ENCODE measurements at regions not wholly inside any gene's neighbourhood (a gene's known extent, or its start where the extent isn't known, plus 50 kb on each side); places are given as distances from the start of the nearest gene placed in this dataset.

DNA sequence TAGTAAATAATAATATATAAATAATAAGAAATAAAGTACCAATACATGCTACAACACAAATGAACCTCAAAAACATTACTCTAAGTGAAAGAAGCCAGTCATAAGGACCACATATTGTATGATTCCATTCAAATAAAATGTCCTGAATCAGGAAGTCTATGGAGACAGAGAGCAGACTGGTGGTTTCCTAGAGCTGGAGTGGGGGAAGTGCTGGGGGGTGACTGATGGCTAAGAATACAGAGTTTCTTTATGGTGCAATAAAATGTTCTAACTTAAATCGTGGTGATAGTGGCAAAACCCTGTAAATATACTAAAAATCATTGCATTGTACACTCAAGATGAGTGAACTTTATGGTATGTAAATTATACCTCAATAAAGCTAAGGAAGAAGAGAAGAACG, 376.5 kb downstream of the BUD13 start:
- no peak overlapping the region for H3K27ac ChIP-seq
- TF ChIP-seq, protein P1, sequence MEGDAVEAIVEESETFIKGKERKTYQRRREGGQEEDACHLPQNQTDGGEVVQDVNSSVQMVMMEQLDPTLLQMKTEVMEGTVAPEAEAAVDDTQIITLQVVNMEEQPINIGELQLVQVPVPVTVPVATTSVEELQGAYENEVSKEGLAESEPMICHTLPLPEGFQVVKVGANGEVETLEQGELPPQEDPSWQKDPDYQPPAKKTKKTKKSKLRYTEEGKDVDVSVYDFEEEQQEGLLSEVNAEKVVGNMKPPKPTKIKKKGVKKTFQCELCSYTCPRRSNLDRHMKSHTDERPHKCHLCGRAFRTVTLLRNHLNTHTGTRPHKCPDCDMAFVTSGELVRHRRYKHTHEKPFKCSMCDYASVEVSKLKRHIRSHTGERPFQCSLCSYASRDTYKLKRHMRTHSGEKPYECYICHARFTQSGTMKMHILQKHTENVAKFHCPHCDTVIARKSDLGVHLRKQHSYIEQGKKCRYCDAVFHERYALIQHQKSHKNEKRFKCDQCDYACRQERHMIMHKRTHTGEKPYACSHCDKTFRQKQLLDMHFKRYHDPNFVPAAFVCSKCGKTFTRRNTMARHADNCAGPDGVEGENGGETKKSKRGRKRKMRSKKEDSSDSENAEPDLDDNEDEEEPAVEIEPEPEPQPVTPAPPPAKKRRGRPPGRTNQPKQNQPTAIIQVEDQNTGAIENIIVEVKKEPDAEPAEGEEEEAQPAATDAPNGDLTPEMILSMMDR (conservative IDR thresholded peaks at IDR 0.05; ENCODE audit: low read depth): no peak
- DNase-seq (ENCODE audit: low spot score): no peak
- POLR2A ChIA-PET (ENCODE audit: low non-redundant PET): interaction anchor here (0.7 kb wide), 1 partner anchor 556 kb away, joined by 3 read pairs; no protein-coding TSS in a partner anchor
- CTCF ChIA-PET: no interaction called here

DNA sequence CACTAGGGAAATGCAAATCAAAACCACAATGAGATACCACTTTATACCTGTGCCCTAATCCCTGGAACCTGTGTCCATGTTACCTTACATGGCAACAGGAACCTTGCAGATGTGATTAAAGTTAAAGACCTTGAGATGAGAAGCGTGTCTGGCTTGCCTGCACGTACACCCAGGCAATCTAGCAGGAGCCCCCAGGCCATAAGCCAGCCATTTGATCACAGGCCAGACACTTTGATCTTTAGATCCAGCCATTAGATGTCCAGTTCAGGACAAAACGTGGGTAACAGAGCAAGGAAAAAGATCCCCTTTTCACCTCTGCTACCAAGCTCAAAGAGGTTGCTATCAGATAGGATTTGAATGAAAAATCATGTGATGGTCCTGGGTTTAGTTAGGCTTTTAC, 378.8 kb downstream of the BUD13 start:
- ChIA-PET CTCF (no interaction called here), POLR2A (ENCODE audit: low non-redundant PET) (no interaction called here)
- no peak for DNase-seq (ENCODE audit: low spot score)
- TF ChIP-seq, protein P1 (conservative IDR thresholded peaks at IDR 0.05; ENCODE audit: low read depth): no peak
- no peak overlapping the region for H3K27ac ChIP-seq

DNA sequence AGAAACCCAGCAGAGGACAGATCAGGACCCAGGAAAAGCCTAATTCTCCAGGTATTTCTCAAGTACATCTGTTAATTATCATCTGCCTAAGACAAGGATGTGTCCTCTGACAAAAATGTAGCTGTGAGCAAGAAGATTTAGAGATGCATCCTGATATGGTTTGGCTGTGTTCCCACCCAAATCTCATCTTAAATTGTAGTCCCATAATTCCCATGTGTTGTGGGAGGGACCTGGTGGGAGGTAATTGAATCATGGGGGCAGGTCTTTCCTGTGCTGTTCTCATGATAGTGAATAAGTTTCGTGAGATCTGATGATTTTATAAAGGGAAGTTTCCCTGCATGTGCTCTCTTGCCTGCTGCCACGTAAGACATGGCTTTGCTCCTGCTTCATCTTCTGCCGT, 381.8 kb downstream of the BUD13 start:
- TF ChIP-seq, protein P1 (conservative IDR thresholded peaks at IDR 0.05; ENCODE audit: low read depth): no peak
- H3K27ac ChIP-seq: no peak overlapping the region
- ChIA-PET POLR2A (ENCODE audit: low non-redundant PET) (no interaction called here), CTCF (no interaction called here)
- DNase-seq (ENCODE audit: low spot score): no peak

DNA sequence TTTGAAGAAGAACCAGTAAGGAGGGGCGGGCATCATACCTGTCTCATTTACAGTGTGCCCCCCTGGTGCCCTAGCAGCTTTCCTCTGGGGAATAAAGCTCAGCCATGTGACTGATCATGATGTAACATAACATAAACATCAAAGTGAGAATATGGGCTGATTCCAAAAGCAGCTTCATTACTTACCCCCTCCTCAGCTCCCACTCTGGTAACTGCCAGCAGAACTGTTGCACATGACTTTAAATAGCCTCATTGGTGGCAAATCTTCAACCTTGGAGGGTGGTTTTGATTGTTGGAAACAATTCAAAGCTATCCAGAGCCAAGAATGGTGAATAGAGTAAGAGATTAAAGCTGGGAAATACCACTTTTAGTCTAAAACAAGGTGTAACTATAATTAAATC, 384.6 kb downstream of the BUD13 start:
- TF ChIP-seq, protein P1 (conservative IDR thresholded peaks at IDR 0.05; ENCODE audit: low read depth): no peak
- no peak for DNase-seq (ENCODE audit: low spot score)
- ChIA-PET POLR2A (ENCODE audit: low non-redundant PET) (no interaction called here), CTCF (interaction anchor here (0.6 to 0.8 kb wide), 2 partner anchors 87 to 1094 kb away, joined by 3 read pairs; no protein-coding TSS in a partner anchor)
- no peak overlapping the region for H3K27ac ChIP-seq

DNA sequence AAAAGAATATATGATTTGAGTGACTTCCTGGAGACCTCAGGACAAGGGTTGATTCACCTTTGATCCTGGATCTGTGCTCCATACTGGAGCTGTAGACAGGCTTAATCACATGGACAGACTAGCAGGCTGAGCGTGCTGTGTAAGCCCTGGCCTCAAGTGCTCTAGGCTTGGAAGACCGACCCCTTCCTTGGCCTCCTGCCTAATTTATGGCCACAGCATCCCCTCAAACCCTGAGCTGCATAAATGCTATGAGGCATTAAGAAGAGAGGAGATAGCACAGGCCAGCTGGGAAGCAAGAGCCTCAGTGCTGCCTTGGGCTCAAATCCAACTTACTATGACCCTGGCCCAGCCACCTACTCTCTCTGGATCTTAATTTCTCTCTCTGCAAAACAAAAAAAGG, 385.1 kb downstream of the BUD13 start:
- ChIA-PET POLR2A (ENCODE audit: low non-redundant PET) (no interaction called here), CTCF (interaction anchor here (1.1 kb wide), 1 partner anchor 254 kb away, joined by 4 read pairs; no protein-coding TSS in a partner anchor)
- TF ChIP-seq, protein P1 (conservative IDR thresholded peaks at IDR 0.05; ENCODE audit: low read depth): no peak
- no peak overlapping the region for H3K27ac ChIP-seq
- no peak for DNase-seq (ENCODE audit: low spot score)

DNA sequence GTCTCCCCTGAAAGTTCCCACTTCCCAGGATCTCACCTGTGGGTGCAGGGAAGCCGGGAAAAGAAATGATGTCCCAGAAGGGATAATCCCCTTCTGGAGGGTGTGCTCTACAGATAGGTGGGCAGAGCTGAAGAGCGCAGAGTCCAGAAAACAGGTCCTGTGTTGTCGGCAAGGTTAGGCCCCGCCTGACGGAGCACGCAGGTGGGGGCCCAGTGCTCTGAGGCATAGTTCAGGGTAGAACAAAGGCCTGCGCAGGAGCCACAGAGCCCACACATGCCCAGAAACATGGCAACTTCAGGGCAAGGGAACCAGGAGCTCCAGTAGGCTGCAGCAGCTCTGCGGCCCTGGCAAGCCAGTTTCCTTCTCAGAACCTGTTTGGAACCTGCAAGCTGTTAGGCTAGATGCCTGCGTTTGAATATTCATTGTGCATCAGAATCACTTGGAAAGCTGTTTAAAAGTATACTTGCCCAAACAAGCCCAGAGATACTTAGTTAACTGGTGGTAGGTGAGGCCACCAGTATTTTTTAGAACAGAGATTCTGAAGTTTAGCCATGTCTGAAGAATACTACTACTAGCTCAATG, 386.6 kb downstream of the BUD13 start:
- no peak overlapping the region for H3K27ac ChIP-seq
- DNase-seq (ENCODE audit: low spot score): no peak
- CTCF ChIA-PET: interaction anchor here (0.5 to 0.7 kb wide), 2 partner anchors 77 to 865 kb away, joined by 3 read pairs; no protein-coding TSS in a partner anchor
- POLR2A ChIA-PET (ENCODE audit: low non-redundant PET): no interaction called here
- TF ChIP-seq, protein P1 (conservative IDR thresholded peaks at IDR 0.05; ENCODE audit: low read depth): no peak
